IMR-90 (cell line): ENCODE measurements at regions not wholly inside any gene's neighbourhood (a gene's known extent, or its start where the extent isn't known, plus 50 kb on each side); places are given as distances from the start of the nearest gene placed in this dataset.

Source experiments
- ATAC-seq: fragments of 200-7000 bp; cut with Tn5 transposase; 2 replicates; pipeline ENCODE4 v1.9.1; 2020; ENCODE audit warnings: low read depth, mild to moderate bottlenecking, moderate library complexity
- BruUV-seq: library from RNA; stranded (reverse); fragments of 400-500 nt; replicated peaks from 2 replicates; lab custom pipeline; 2021; lab: Mats Ljungman, UMichigan
- CTCF ChIA-PET: fragments of 300-600 bp; formaldehyde crosslinking; extraction: SDS; loops from one replicate; lab custom pipeline; 2021; ENCODE audit warnings: antibody characterized with exemption; lab: Yijun Ruan, JAX
- POLR2A ChIA-PET: fragments of 300-600 bp; sonication (Branson Sonifier 250); formaldehyde crosslinking; loops from one replicate; lab custom pipeline; 2022; ENCODE audit warnings: antibody characterized with exemption; ENCODE audit not compliant: unreplicated experiment; lab: Charles Lee
- DNase-seq: peaks from one replicate; pipeline ENCODE4 v3.0.0; 2013
- H2AFZ ChIP-seq: replicated peaks from 2 replicates; pipeline ENCODE3; 2013; ENCODE audit warnings: low read length, mild to moderate bottlenecking; ENCODE audit not compliant: poor library complexity
- H2AK5ac ChIP-seq: 2 replicates; pipeline ENCODE4 v1.6.1; 2013; ENCODE audit warnings: low read depth, low read length, inconsistent platforms
- H2AK9ac ChIP-seq: replicated peaks from 2 replicates; pipeline ENCODE3; 2013; ENCODE audit warnings: mild to moderate bottlenecking, low read depth, low read length, moderate library complexity; ENCODE audit not compliant: poor library complexity
- H2BK120ac ChIP-seq: 2 replicates; pipeline ENCODE4 v1.6.1; 2013; ENCODE audit warnings: low read depth, low read length, inconsistent platforms
- H2BK15ac ChIP-seq: 3 replicates; pipeline ENCODE4 v1.6.1; 2013; ENCODE audit warnings: low read depth, low read length, inconsistent platforms
- H2BK20ac ChIP-seq: 2 replicates; pipeline ENCODE4 v1.6.1; 2013; ENCODE audit warnings: low read depth, mild to moderate bottlenecking, inconsistent platforms, low read length, moderate library complexity
- H2BK5ac ChIP-seq: 2 replicates; pipeline ENCODE4 v1.6.1; 2013; ENCODE audit warnings: mild to moderate bottlenecking, low read depth, low read length, inconsistent platforms; ENCODE audit not compliant: poor library complexity, severe bottlenecking
- H3K14ac ChIP-seq: replicated peaks from 2 replicates; pipeline ENCODE4 v1.6.1; 2013; ENCODE audit warnings: low read depth, low read length, inconsistent platforms
- H3K18ac ChIP-seq: 2 replicates; pipeline ENCODE4 v1.6.1; 2013; ENCODE audit warnings: low read depth, low read length, control low read depth
- H3K23ac ChIP-seq: 2 replicates; pipeline ENCODE4 v1.6.1; 2013; ENCODE audit warnings: low read depth, low read length, inconsistent platforms
- H3K27ac ChIP-seq: 2 replicates; pipeline ENCODE4 v1.5.1; 2013; ENCODE audit warnings: mild to moderate bottlenecking, control low read depth, low read length; ENCODE audit not compliant: insufficient read depth
- H3K27me3 ChIP-seq: 2 replicates; pipeline ENCODE4 v1.6.1; 2013; ENCODE audit warnings: low read length; ENCODE audit not compliant: control insufficient read depth, insufficient read depth
- H3K36me3 ChIP-seq: 2 replicates; pipeline ENCODE4 v1.6.1; 2013; ENCODE audit warnings: low read length, mixed read lengths; ENCODE audit not compliant: control insufficient read depth, insufficient read depth
- H3K4ac ChIP-seq: 2 replicates; pipeline ENCODE4 v1.6.1; 2013; ENCODE audit warnings: low read depth, low read length, inconsistent platforms
- H3K4me1 ChIP-seq: 2 replicates; pipeline ENCODE4 v1.6.1; 2013; ENCODE audit warnings: low read length, mixed read lengths; ENCODE audit not compliant: control insufficient read depth, insufficient read depth
- H3K4me2 ChIP-seq: 2 replicates; pipeline ENCODE4 v1.6.1; 2013; ENCODE audit warnings: low read depth, mild to moderate bottlenecking, control low read depth, low read length, moderate library complexity
- H3K4me3 ChIP-seq: 2 replicates; pipeline ENCODE4 v1.5.1; 2013; ENCODE audit warnings: low read depth, mild to moderate bottlenecking, control low read depth, low read length, moderate library complexity; ENCODE audit not compliant: insufficient read depth
- H3K56ac ChIP-seq: 2 replicates; pipeline ENCODE4 v1.6.1; 2013; ENCODE audit warnings: low read length, inconsistent platforms; ENCODE audit not compliant: insufficient read depth; ENCODE audit errors: extremely low read depth
- H3K79me1 ChIP-seq, 2 experiments: 2 replicates each; pipeline ENCODE4 v1.6.1; 2013; ENCODE audit warnings: low read length in 2 of 2, inconsistent platforms in 1 of 2, low read depth in 1 of 2
- H3K9ac ChIP-seq: 2 replicates; pipeline ENCODE4 v1.6.1; 2013; ENCODE audit warnings: low read depth, low read length, control low read depth
- H3K9me1 ChIP-seq: 2 replicates; pipeline ENCODE4 v1.6.1; 2013; ENCODE audit warnings: low read length, inconsistent platforms; ENCODE audit not compliant: insufficient read depth
- H3K9me3 ChIP-seq: 2 replicates; pipeline ENCODE4 v1.6.1; 2013; ENCODE audit warnings: low read length; ENCODE audit not compliant: control insufficient read depth, insufficient read depth
- H4K20me1 ChIP-seq: 2 replicates; pipeline ENCODE4 v1.6.1; 2013; ENCODE audit warnings: low read length, inconsistent platforms; ENCODE audit not compliant: insufficient read depth
- H4K5ac ChIP-seq: 2 replicates; pipeline ENCODE4 v1.6.1; 2013; ENCODE audit warnings: mild to moderate bottlenecking, low read depth, low read length, control low read depth
- H4K8ac ChIP-seq, 2 experiments: 2 replicates each; pipeline ENCODE4 v1.6.1; 2013; ENCODE audit warnings: low read depth in 2 of 2, low read length in 2 of 2, control low read depth in 1 of 2, inconsistent platforms in 1 of 2
- H4K91ac ChIP-seq: 2 replicates; pipeline ENCODE4 v1.6.1; 2013; ENCODE audit warnings: low read depth, low read length, inconsistent platforms; ENCODE audit not compliant: insufficient read depth
- BHLHE40 ChIP-seq: fragments of 150-350 bp; IDR thresholded peaks from 2 replicates; pipeline ENCODE4 v1.6.1; 2016; ENCODE audit warnings: mild to moderate bottlenecking, low read depth, low read length
- CHD1 ChIP-seq: IDR thresholded peaks from 2 replicates; pipeline ENCODE4 v1.6.1; 2012; ENCODE audit warnings: low read depth, low read length, improper control_type of control experiment
- FOS ChIP-seq: fragments of 150-350 bp; IDR thresholded peaks from 2 replicates; pipeline ENCODE4 v1.6.1; 2016; ENCODE audit warnings: low read depth, low read length
- MAFK ChIP-seq: IDR thresholded peaks from 2 replicates; pipeline ENCODE4 v1.6.1; 2012; ENCODE audit warnings: low read depth, low read length, improper control_type of control experiment
- MAZ ChIP-seq: IDR thresholded peaks from 2 replicates; pipeline ENCODE4 v1.6.1; 2012; ENCODE audit warnings: low read depth, mild to moderate bottlenecking, low read length, improper control_type of control experiment, moderate library complexity, borderline replicate concordance
- NFE2L2 ChIP-seq: fragments of 150-350 bp; IDR thresholded peaks from 2 replicates; pipeline ENCODE4 v1.6.1; 2016; ENCODE audit warnings: low read depth, mild to moderate bottlenecking, low read length
- POLR2A ChIP-seq: IDR thresholded peaks from 2 replicates; pipeline ENCODE4 v1.6.1; 2012; ENCODE audit warnings: mild to moderate bottlenecking, low read depth, low read length
- RAD21 ChIP-seq: IDR thresholded peaks from 2 replicates; pipeline ENCODE4 v1.6.1; 2012; ENCODE audit warnings: low read length, improper control_type of control experiment
- RCOR1 ChIP-seq: IDR thresholded peaks from 2 replicates; pipeline ENCODE4 v1.6.1; 2012; ENCODE audit warnings: mild to moderate bottlenecking, low read length, improper control_type of control experiment; ENCODE audit not compliant: insufficient replicate concordance
- RFX5 ChIP-seq: IDR thresholded peaks from 2 replicates; pipeline ENCODE4 v1.8.0; 2012; ENCODE audit warnings: low read depth, mild to moderate bottlenecking, low read length, moderate library complexity
- SMC3 ChIP-seq: fragments of 150-350 bp; IDR thresholded peaks from 2 replicates; pipeline ENCODE4 v1.6.1; 2016; ENCODE audit warnings: low read depth, mild to moderate bottlenecking, antibody characterized with exemption, low read length, moderate library complexity
- WGBS, 2 experiments: methylation state at CpG; one replicate each; pipeline versions ENCODE4 v1.1.5 to v1.1.7; 2013; ENCODE audit warnings: missing lambda C conversion rate in 2 of 2; ENCODE audit not compliant: insufficient read length in 1 of 2; ENCODE audit errors: extremely low coverage in 2 of 2; 5-methylcytosine and 5-hydroxymethylcytosine counted together
- dilution Hi-C: fragments of 300-500 bp; cut with HindIII; formaldehyde crosslinking; loops from one replicate; pipeline ENCODE4 v1.14.3; 2018; ENCODE audit warnings: low sequenced_read_pairs; ENCODE audit not compliant: unreplicated experiment
- in situ Hi-C: fragments of 300-500 bp; cut with MboI; formaldehyde crosslinking; loops from 3 replicates; pipeline ENCODE4 v1.14.3; 2019; ENCODE audit warnings: low sequenced_read_pairs, inconsistent platforms, mixed read lengths
- intact Hi-C: fragments of 100-400 bp; cut with micrococcal nuclease; formaldehyde crosslinking; loops from 2 replicates; pipeline ENCODE4 v1.10.0; 2022
- TF ChIP-seq, protein P1 (sequence below): fragments of 150-350 bp; IDR thresholded peaks from 2 replicates; pipeline ENCODE4 v1.6.1; 2016; ENCODE audit warnings: low read depth, mild to moderate bottlenecking, low read length, moderate library complexity, borderline replicate concordance

DNA sequence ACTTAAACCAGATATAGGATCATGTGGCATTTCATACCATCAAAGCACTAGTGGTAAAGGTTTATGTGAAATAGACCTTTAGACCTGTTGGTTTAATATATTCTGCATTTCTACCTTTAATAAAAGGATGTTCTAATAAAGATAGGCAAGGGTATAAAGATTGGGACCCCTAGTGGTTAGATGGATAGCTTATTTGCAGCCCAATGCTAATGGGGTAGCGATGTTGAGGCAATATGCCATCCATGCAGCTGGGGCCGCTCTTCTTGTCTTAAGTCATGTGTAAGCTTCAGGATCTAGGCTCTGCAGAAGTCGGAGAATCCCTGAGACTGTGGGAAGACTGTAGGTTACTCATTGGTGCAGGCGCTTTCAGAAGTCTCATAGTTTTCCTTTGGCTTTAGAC lies 114.9 kb downstream of the ICOS start:
- DNase-seq (no peak), ATAC-seq (no peak)
- POLR2A ChIA-PET: no interaction called here
- Histone ChIP-seq H2AK9ac (no peak overlapping the region), H2BK15ac (no peak overlapping the region), H3K9me1 (no peaks in the 10 kb centered on the region), H3K4ac (no peak overlapping the region), H3K36me3 (no peaks in the 10 kb centered on the region), H3K79me1 (no peaks in the 10 kb centered on the region), H4K8ac (no peak overlapping the region), H3K4me3 (no peak overlapping the region), H4K91ac (no peak overlapping the region), H3K27me3 (peaks cover 8% of the 10 kb centered on the region), H3K4me1 (no peaks in the 10 kb centered on the region), H3K4me2 (no peak overlapping the region), H4K5ac (no peak overlapping the region), H3K9ac (no peak overlapping the region), H2AK5ac (no peak overlapping the region), H2BK120ac (no peak overlapping the region), H3K9me3 (no peaks in the 10 kb centered on the region), H3K18ac (no peak overlapping the region), H3K14ac (no peak overlapping the region), H2BK20ac (no peak overlapping the region), H2AFZ (no peak overlapping the region), H3K27ac (no peak overlapping the region), H4K20me1 (no peaks in the 10 kb centered on the region), H3K23ac (no peak overlapping the region), H2BK5ac (no peak overlapping the region), H3K56ac (no peak overlapping the region)
- dilution Hi-C loops: no loop called here
- TF ChIP-seq NFE2L2 (no peak), FOS (no peak), BHLHE40 (no peak), POLR2A (no peak), MAZ (no peak), MAFK (no peak), RFX5 (no peak), RAD21 (no peak), CHD1 (no peak), RCOR1 (no peak), SMC3 (no peak)
- TF ChIP-seq, protein P1, sequence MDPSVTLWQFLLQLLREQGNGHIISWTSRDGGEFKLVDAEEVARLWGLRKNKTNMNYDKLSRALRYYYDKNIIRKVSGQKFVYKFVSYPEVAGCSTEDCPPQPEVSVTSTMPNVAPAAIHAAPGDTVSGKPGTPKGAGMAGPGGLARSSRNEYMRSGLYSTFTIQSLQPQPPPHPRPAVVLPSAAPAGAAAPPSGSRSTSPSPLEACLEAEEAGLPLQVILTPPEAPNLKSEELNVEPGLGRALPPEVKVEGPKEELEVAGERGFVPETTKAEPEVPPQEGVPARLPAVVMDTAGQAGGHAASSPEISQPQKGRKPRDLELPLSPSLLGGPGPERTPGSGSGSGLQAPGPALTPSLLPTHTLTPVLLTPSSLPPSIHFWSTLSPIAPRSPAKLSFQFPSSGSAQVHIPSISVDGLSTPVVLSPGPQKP: no peak
- WGBS, 2 experiments: 60% methylated on average over 1 of the region's 4 CpGs; no CpG with 5 or more reads in 1 of the 2 experiments
- intact Hi-C loops: no loop called here
- in situ Hi-C loops: no loop called here
- no TSS peak for BruUV-seq
- CTCF ChIA-PET: interaction anchor here (1.1 kb wide), 1 partner anchor 22 kb away, joined by 3 read pairs; no protein-coding TSS in a partner anchor
